NOMO-1 treated with DMSO at 0.1 percent for 48 hours (cell line): ENCODE measurements at regions not wholly inside any gene's neighbourhood (a gene's known extent, or its start where the extent isn't known, plus 50 kb on each side); places are given as distances from the start of the nearest gene placed in this dataset.

Experiments
- DNase-seq: peaks from one replicate; lab custom pipeline; 2025; ENCODE audit not compliant: unreplicated experiment; lab: John Stamatoyannopoulos, UW

- no peak for DNase-seq
These were observed 397.7 kb downstream of the TDRD3 start for GRCh38 chr13:60794751-60795150.

GRCh38 chr13:60790620-60791019 lies 393.6 kb downstream of the TDRD3 start:
- no peak for DNase-seq

- DNase-seq, result no peak
These were observed 391.3 kb downstream of the TDRD3 start for GRCh38 chr13:60788156-60788829.

GRCh38 chr13:60787083-60787482 lies 390.1 kb downstream of the TDRD3 start:
- no peak for DNase-seq

GRCh38 chr13:60772726-60773125 lies 375.7 kb downstream of the TDRD3 start:
- DNase-seq, result no peak

- DNase-seq, result no peak
These were observed 368.8 kb downstream of the TDRD3 start for GRCh38 chr13:60765700-60766411.

GRCh38 chr13:60759499-60759898 lies 362.5 kb downstream of the TDRD3 start:
- DNase-seq, result no peak

GRCh38 chr13:60758637-60759036 lies 361.6 kb downstream of the TDRD3 start:
- no peak for DNase-seq

GRCh38 chr13:60757501-60758215 lies 360.6 kb downstream of the TDRD3 start:
- no peak for DNase-seq

- DNase-seq, result no peak
These were observed 359.3 kb downstream of the TDRD3 start for GRCh38 chr13:60756306-60756705.

GRCh38 chr13:60755380-60756163 lies 358.6 kb downstream of the TDRD3 start:
- DNase-seq, result no peak

- DNase-seq, result peak; percentile 78
These were observed 357.4 kb downstream of the TDRD3 start for GRCh38 chr13:60754211-60755090.

GRCh38 chr13:60753641-60754040 lies 356.6 kb downstream of the TDRD3 start:
- no peak for DNase-seq

- no peak for DNase-seq
These were observed 348.3 kb downstream of the TDRD3 start for GRCh38 chr13:60745343-60745742.

- no peak for DNase-seq
These were observed 336.9 kb downstream of the TDRD3 start for GRCh38 chr13:60733933-60734332.

GRCh38 chr13:60727140-60727539 lies 330.1 kb downstream of the TDRD3 start:
- no peak for DNase-seq

- DNase-seq, result no peak
These were observed 324.0 kb downstream of the TDRD3 start for GRCh38 chr13:60721063-60721462.

- DNase-seq, result peak; percentile 9
These were observed 323.6 kb downstream of the TDRD3 start for GRCh38 chr13:60720590-60720989.

GRCh38 chr13:60716313-60716712 lies 319.3 kb downstream of the TDRD3 start:
- peak; percentile 36 for DNase-seq

- no peak for DNase-seq
These were observed 310.9 kb downstream of the TDRD3 start for GRCh38 chr13:60707878-60708277.
